Lower lobe of right lung (tissue), 2 donors: ENCODE measurements at regions not wholly inside any gene's neighbourhood (a gene's known extent, or its start where the extent isn't known, plus 50 kb on each side); places are given as distances from the start of the nearest gene placed in this dataset.

Source experiments
- ATAC-seq, 2 donors: fragments of 200-7000 bp; cut with Tn5 transposase; one replicate each; pipeline ENCODE4 v1.9.1; 2020 to 2022; ENCODE audit warnings: mild to moderate bottlenecking in 2 of 2, moderate library complexity in 2 of 2
- DNase-seq: peaks from one replicate; pipeline ENCODE4 v3.0.0-alpha.2; 2020
- H3K27ac ChIP-seq: fragments of 200-600 bp; one replicate; pipeline ENCODE4 v1.8.0; 2022
- H3K27me3 ChIP-seq: fragments of 200-600 bp; one replicate; pipeline ENCODE4 v1.8.0; 2022; ENCODE audit warnings: low read depth
- H3K36me3 ChIP-seq: fragments of 200-600 bp; one replicate; pipeline ENCODE4 v1.8.0; 2022; ENCODE audit warnings: mild to moderate bottlenecking
- H3K4me1 ChIP-seq: fragments of 200-600 bp; one replicate; pipeline ENCODE4 v1.8.0; 2022
- H3K4me3 ChIP-seq: fragments of 200-600 bp; one replicate; pipeline ENCODE4 v1.8.0; 2022; ENCODE audit warnings: mild to moderate bottlenecking
- H3K9me3 ChIP-seq: fragments of 200-600 bp; one replicate; pipeline ENCODE4 v1.8.0; 2022
- intact Hi-C: fragments of 100-400 bp; cut with DNase I; formaldehyde crosslinking; loops from one replicate; pipeline ENCODE4 v1.11.0; 2022
- TF ChIP-seq, protein P1 (sequence below): fragments of 200-600 bp; IDR thresholded peaks from one replicate; pipeline ENCODE4 v1.8.0; 2022; ENCODE audit warnings: antibody characterized with exemption, mild to moderate bottlenecking
- donor health status: DM: no; HTN: yes; CAD: no; lungs with severe emphysema.

DNA sequence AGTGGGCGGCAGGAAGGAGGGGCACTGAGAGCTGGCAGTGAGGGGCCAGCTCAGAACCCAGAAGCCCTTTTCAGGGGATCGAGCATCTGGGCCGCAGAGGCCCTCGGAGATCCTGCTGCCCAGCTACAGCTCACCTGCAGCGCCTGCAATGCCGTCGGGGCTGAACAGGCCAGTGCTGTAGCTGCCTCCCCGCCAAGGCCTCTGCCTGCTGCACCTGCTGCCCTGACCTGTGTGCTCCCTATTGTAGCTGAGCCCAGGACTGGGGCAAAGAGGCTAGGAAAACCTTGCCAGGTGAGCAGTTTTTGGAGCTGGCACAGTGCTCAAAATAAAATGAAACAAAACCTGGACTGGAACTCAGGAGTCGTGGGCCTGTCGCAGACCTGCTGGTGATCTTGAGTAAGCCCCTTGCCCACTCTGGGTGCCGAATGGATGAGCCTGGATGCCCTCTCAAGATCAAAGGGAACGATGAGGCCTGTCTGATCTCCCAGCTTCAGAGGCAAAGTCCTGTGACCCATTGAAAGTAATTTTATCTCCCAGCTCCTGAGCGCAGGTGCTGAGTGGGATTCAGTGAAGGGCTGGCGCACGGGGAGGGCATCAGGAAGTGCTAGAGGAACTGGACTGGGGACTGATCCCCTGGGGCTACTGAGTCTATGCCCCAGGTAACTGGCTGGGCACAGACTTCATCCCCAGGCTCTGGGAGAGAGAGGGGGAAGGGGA lies 154.6 kb downstream of the FOXD2 start:
- intact Hi-C loops: no loop called here
- no peak overlapping the region for H3K4me3 ChIP-seq
- no peak overlapping the region for H3K27ac ChIP-seq
- TF ChIP-seq, protein P1, sequence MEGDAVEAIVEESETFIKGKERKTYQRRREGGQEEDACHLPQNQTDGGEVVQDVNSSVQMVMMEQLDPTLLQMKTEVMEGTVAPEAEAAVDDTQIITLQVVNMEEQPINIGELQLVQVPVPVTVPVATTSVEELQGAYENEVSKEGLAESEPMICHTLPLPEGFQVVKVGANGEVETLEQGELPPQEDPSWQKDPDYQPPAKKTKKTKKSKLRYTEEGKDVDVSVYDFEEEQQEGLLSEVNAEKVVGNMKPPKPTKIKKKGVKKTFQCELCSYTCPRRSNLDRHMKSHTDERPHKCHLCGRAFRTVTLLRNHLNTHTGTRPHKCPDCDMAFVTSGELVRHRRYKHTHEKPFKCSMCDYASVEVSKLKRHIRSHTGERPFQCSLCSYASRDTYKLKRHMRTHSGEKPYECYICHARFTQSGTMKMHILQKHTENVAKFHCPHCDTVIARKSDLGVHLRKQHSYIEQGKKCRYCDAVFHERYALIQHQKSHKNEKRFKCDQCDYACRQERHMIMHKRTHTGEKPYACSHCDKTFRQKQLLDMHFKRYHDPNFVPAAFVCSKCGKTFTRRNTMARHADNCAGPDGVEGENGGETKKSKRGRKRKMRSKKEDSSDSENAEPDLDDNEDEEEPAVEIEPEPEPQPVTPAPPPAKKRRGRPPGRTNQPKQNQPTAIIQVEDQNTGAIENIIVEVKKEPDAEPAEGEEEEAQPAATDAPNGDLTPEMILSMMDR: no peak
- H3K4me1 ChIP-seq: peaks cover 20% of the 10 kb centered on the region
- H3K27me3 ChIP-seq: peaks cover 25% of the 10 kb centered on the region
- H3K9me3 ChIP-seq: no peaks in the 10 kb centered on the region
- DNase-seq: no peak
- no peak for ATAC-seq
- no peaks in the 10 kb centered on the region for H3K36me3 ChIP-seq

DNA sequence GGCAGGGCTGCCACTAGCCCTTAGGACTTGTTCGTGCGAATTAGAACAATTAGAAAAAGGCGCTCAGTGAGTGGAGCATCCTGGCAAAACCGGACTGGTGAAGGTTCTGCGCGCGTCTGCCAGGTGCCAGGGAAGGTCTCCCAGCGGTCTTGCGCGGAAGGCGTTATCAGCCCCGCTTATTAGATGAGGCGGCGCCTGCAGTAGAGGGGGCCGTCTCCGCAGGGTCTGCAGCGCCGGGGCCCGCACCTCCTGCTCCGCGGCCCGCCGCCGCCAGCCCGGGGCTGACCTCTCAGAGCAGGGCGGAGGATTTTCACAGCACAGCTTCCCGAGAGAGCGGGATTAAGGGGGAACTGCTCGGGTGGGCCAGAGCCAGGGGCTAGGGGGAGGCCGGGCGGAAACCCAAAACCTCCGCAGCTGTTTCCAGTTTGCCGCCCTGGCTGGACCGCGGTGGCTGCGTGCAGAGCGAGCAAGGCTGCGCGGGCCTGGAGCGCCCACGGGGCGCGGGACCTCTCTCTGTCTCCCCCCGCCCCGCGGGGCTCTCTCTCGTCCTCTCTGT lies 155.2 kb downstream of the FOXD2 start:
- peak; percentile 7 to 27 for ATAC-seq

DNA sequence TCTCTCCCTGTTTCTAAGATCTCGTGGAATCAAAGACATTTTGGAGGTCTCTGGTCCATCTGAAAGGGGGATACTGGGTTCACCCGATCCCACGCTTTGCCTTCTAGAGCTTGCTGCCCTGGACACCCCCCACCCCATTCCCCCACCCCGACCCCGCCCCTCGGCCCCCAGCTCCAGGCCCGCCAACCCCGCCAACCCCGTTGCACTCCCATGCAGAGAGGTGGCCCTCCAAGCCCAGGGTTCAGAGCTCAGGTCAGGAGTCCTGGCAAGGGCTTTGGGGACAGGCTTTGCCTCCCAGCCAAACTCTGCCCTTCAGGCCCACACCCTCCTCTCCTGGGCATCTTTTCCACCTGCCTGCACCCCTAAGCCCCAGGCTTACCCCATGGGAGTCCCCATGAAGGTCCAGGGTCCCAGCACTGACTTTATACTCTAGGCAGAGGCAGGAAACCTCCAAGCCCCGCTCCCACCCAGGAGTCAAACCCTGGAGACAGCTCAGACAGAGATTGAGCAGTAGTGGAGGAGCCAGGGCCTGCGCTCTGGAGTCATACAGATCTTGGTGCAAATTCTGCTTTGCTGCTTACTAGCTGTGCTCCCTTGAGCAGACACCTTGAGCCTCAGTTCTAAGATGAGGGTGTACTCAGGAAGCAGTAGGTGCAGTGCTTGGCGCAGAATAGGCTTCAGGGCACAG lies 155.9 kb downstream of the FOXD2 start:
- TF ChIP-seq, protein P1: no peak
- intact Hi-C loops: no loop called here
- no peaks in the 10 kb centered on the region for H3K36me3 ChIP-seq
- peaks cover 17% of the 10 kb centered on the region for H3K4me1 ChIP-seq
- H3K27ac ChIP-seq: no peak overlapping the region
- no peak overlapping the region for H3K4me3 ChIP-seq
- ATAC-seq (no peak), DNase-seq (no peak)
- peaks cover 25% of the 10 kb centered on the region for H3K27me3 ChIP-seq
- H3K9me3 ChIP-seq: no peaks in the 10 kb centered on the region

More for the DNA sequence above, 155.2 kb downstream of the FOXD2 start:
- Histone ChIP-seq H3K27me3 (peaks cover 25% of the 10 kb centered on the region), H3K27ac (no peak overlapping the region), H3K36me3 (no peaks in the 10 kb centered on the region), H3K4me3 (peak overlapping the region; percentile 13), H3K4me1 (peaks cover 20% of the 10 kb centered on the region), H3K9me3 (no peaks in the 10 kb centered on the region)
- DNase-seq: no peak
- intact Hi-C loops: no loop called here
- TF ChIP-seq, protein P1: no peak

- intact Hi-C loops: no loop called here
- Histone ChIP-seq H3K4me1 (peaks cover 8% of the 10 kb centered on the region), H3K9me3 (no peaks in the 10 kb centered on the region)
Measured at GRCh38 chr1:47594627-47595026, 156.8 kb downstream of the FOXD2 start.

GRCh38 chr1:47596328-47596727 lies 158.5 kb downstream of the FOXD2 start:
- H3K4me1 ChIP-seq: peaks cover 8% of the 10 kb centered on the region
- H3K27me3 ChIP-seq: peaks cover 25% of the 10 kb centered on the region
- H3K4me3 ChIP-seq: no peak overlapping the region
- TF ChIP-seq, protein P1: no peak
- ATAC-seq (no peak), DNase-seq (no peak)
- H3K27ac ChIP-seq: no peak overlapping the region
- intact Hi-C loops: no loop called here
- no peaks in the 10 kb centered on the region for H3K9me3 ChIP-seq
- no peaks in the 10 kb centered on the region for H3K36me3 ChIP-seq

More at GRCh38 chr1:47594627-47595026, 156.8 kb downstream of the FOXD2 start:
- no peak for ATAC-seq
- TF ChIP-seq, protein P1: no peak
- no peak for DNase-seq
- Histone ChIP-seq H3K27me3 (peaks cover 25% of the 10 kb centered on the region), H3K27ac (no peak overlapping the region), H3K36me3 (no peaks in the 10 kb centered on the region), H3K4me3 (no peak overlapping the region)
